ENCODE measurements at regions not wholly inside any gene's neighbourhood (a gene's known extent, or its start where the extent isn't known, plus 50 kb on each side); places are given as distances from the start of the nearest gene placed in this dataset.

DNA sequence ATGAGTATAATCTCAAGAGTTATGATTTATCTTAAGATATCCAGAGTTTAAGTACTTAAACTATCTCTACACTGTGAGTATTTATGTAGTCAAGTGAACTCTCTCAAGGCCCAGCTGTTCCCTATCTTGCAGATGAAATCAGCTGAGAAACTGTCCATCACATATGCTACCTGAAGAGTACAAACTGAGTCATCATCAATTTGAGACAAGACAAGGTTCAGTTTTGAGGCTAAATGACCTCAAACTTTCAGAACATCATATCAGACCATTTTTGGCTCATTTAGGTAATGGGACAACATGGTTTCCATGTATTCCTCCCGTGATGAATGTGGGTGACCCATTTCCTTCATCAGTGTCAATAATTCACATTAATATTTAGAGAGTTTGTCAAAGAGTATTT, 53.1 kb upstream of the AUTS2 start:
- Histone ChIP-seq H3K27me3 (ENCODE audit: insufficient read depth, low read length) (no peaks in the 10 kb centered on the region), H2AFZ (ENCODE audit: low read depth, low read length) (no peak overlapping the region), H3K36me3 (ENCODE audit: insufficient read depth, low read length) (no peaks in the 10 kb centered on the region), H3K27ac (ENCODE audit: low read depth, low read length) (no peak overlapping the region), H3K79me2 (ENCODE audit: insufficient read depth, low read length) (no peaks in the 10 kb centered on the region), H3K4me3 (ENCODE audit: insufficient read depth, low read depth, low read length) (no peak overlapping the region), H4K20me1 (ENCODE audit: insufficient read depth, low read length) (no peaks in the 10 kb centered on the region), H3K4me2 (ENCODE audit: low read length) (no peak overlapping the region), H3K9me3 (ENCODE audit: insufficient read depth, low read depth, low read length) (peaks cover 3% of the 10 kb centered on the region), H3K4me1 (ENCODE audit: insufficient read depth, low read length) (no peaks in the 10 kb centered on the region), H3K9ac (ENCODE audit: low read length) (no peak overlapping the region)
- Mint-ChIP-seq H3K4me1 (ENCODE audit: low read depth, unreplicated experiment) (peaks cover 3% of the 10 kb centered on the region), H3K27me3 (ENCODE audit: low read depth, unreplicated experiment) (peaks cover 3% of the 10 kb centered on the region), H3K27ac (ENCODE audit: unreplicated experiment) (no peak overlapping the region), H3K9me3 (ENCODE audit: unreplicated experiment) (peaks cover 2% of the 10 kb centered on the region), H3K36me3 (ENCODE audit: low read depth, unreplicated experiment) (no peaks in the 10 kb centered on the region), H3K4me3 (ENCODE audit: unreplicated experiment) (no peak overlapping the region)
- FAIRE-seq: no peak
- TF ChIP-seq, protein P1, sequence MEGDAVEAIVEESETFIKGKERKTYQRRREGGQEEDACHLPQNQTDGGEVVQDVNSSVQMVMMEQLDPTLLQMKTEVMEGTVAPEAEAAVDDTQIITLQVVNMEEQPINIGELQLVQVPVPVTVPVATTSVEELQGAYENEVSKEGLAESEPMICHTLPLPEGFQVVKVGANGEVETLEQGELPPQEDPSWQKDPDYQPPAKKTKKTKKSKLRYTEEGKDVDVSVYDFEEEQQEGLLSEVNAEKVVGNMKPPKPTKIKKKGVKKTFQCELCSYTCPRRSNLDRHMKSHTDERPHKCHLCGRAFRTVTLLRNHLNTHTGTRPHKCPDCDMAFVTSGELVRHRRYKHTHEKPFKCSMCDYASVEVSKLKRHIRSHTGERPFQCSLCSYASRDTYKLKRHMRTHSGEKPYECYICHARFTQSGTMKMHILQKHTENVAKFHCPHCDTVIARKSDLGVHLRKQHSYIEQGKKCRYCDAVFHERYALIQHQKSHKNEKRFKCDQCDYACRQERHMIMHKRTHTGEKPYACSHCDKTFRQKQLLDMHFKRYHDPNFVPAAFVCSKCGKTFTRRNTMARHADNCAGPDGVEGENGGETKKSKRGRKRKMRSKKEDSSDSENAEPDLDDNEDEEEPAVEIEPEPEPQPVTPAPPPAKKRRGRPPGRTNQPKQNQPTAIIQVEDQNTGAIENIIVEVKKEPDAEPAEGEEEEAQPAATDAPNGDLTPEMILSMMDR (IDR thresholded peaks at IDR 0.05; ENCODE audit: insufficient read depth, low read depth, low read length): no peak
- TF ChIP-seq EZH2 (IDR thresholded peaks at IDR 0.05; ENCODE audit: insufficient read depth, low read length): no peak
- DNase-seq (ENCODE audit: low read depth): no peak

Measured in astrocyte (in vitro differentiated cells and primary cell).